ENCODE measurements at regions not wholly inside any gene's neighbourhood (a gene's known extent, or its start where the extent isn't known, plus 50 kb on each side); places are given as distances from the start of the nearest gene placed in this dataset.

DNA sequence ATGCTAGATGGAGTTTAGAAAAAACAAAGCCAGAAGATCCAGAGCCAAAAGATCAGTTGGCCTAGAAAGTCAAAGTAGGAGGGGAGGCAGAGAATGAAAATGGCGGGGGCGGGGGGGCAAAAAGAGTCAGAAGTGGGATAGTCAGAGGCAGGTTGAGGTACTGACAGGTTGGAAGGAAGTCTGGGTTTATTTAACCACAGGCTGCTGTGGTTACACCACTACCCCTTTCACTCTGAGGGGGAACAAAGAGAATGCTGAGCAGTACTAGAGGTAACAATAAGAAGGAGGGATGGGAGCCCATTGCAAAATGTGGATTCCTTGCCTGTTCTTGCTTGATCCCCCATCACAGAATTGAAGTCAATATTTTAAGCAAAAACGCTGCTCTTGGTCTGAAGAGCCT is 111.8 kb downstream of the CAVIN4 start:
- no peaks in the 10 kb centered on the region for H3K4me1 Mint-ChIP-seq (ENCODE audit: low read depth)
- H3K9me3 Mint-ChIP-seq: no peaks in the 10 kb centered on the region
- no peak overlapping the region for H3K27ac Mint-ChIP-seq
- H3K4me3 Mint-ChIP-seq: no peak overlapping the region
- H3K36me3 Mint-ChIP-seq (ENCODE audit: low read depth): no peaks in the 10 kb centered on the region
- TF ChIP-seq CTCF (IDR thresholded peaks at IDR 0.05): no peak
- peaks cover 7% of the 10 kb centered on the region for H3K27me3 Mint-ChIP-seq (ENCODE audit: insufficient read depth)
- no peak for DNase-seq

GRCh38 chr9:100690438-100690837 is 112.6 kb downstream of the CAVIN4 start:
- H3K27ac Mint-ChIP-seq: no peak overlapping the region
- H3K4me3 Mint-ChIP-seq: peak overlapping the region; percentile 49; the same call in 1 of the 2 replicates
- no peak for TF ChIP-seq CTCF (IDR thresholded peaks at IDR 0.05)
- no peaks in the 10 kb centered on the region for H3K4me1 Mint-ChIP-seq (ENCODE audit: low read depth)
- no peaks in the 10 kb centered on the region for H3K9me3 Mint-ChIP-seq
- no peaks in the 10 kb centered on the region for H3K36me3 Mint-ChIP-seq (ENCODE audit: low read depth)
- H3K27me3 Mint-ChIP-seq (ENCODE audit: insufficient read depth): peaks cover 7% of the 10 kb centered on the region
- no peak for DNase-seq

GRCh38 chr9:100697339-100697738 is 119.5 kb downstream of the CAVIN4 start:
- no peak for TF ChIP-seq CTCF (IDR thresholded peaks at IDR 0.05)
- Mint-ChIP-seq H3K27me3 (ENCODE audit: insufficient read depth) (no peaks in the 10 kb centered on the region), H3K4me3 (no peak overlapping the region)

GRCh38 chr9:100698945-100699344 is 121.1 kb downstream of the CAVIN4 start:
- Mint-ChIP-seq H3K27me3 (ENCODE audit: insufficient read depth) (no peaks in the 10 kb centered on the region; the same call in 1 of the 2 replicates), H3K9me3 (no peaks in the 10 kb centered on the region), H3K27ac (no peak overlapping the region), H3K4me1 (ENCODE audit: low read depth) (no peaks in the 10 kb centered on the region), H3K36me3 (ENCODE audit: low read depth) (no peaks in the 10 kb centered on the region), H3K4me3 (no peak overlapping the region)
- no peak for TF ChIP-seq CTCF (IDR thresholded peaks at IDR 0.05)
- no peak for DNase-seq

More at GRCh38 chr9:100697339-100697738, 119.5 kb downstream of the CAVIN4 start:
- H3K4me1 Mint-ChIP-seq (ENCODE audit: low read depth): no peaks in the 10 kb centered on the region
- no peak overlapping the region for H3K27ac Mint-ChIP-seq
- no peak for DNase-seq
- H3K9me3 Mint-ChIP-seq: no peaks in the 10 kb centered on the region
- no peaks in the 10 kb centered on the region for H3K36me3 Mint-ChIP-seq (ENCODE audit: low read depth)

DNA sequence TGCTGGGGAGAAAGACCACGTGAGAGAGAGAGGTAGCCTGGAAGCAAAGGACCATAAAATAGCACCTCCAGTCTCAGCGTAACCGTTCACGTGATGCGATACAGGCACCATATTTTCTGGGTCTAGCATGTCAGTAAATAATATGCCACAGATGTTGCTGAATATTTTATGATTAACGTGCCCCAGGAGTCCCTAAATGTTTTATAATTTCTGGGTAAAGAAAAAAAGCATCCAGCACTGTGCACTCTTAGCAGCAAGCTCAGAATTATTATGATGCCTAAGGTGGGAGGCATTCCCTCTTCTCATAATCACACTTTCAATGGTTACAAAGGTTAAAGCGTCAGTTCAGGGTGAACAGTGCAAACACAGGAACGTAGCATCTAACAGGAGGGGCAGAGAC is 121.8 kb downstream of the CAVIN4 start:
- DNase-seq: no peak
- Mint-ChIP-seq H3K36me3 (ENCODE audit: low read depth) (no peaks in the 10 kb centered on the region), H3K4me3 (no peak overlapping the region), H3K27me3 (ENCODE audit: insufficient read depth) (no peaks in the 10 kb centered on the region; the same call in 1 of the 2 replicates), H3K9me3 (no peaks in the 10 kb centered on the region), H3K27ac (no peak overlapping the region), H3K4me1 (ENCODE audit: low read depth) (no peaks in the 10 kb centered on the region)
- TF ChIP-seq CTCF (IDR thresholded peaks at IDR 0.05): no peak

Data from HFFc6 (cell line).